Stimulated activated CD4-positive, alpha-beta T cell treated with anti-CD3 and anti-CD28 coated beads, Interleukin-12 subunit alpha, Interleukin-12 subunit beta, amount 100 ng/mL, for 48 hours (primary cell): ENCODE measurements at regions not wholly inside any gene's neighbourhood (a gene's known extent, or its start where the extent isn't known, plus 50 kb on each side); places are given as distances from the start of the nearest gene placed in this dataset.
A peak's percentile ranks its signal among the peaks of the same experiment; 100 is the strongest.
"Not testable (repeated sequence)": the region's sequence is repeated elsewhere in the genome, so short reads cannot be mapped to it uniquely, and the experiment has no call there.

Experiments used
- DNase-seq, 3 donors: peaks; one replicate each; pipeline ENCODE4 v3.0.0-alpha.2; 2020; ENCODE audit warnings: low read depth in 2 of 3, low spot score in 1 of 3

DNA sequence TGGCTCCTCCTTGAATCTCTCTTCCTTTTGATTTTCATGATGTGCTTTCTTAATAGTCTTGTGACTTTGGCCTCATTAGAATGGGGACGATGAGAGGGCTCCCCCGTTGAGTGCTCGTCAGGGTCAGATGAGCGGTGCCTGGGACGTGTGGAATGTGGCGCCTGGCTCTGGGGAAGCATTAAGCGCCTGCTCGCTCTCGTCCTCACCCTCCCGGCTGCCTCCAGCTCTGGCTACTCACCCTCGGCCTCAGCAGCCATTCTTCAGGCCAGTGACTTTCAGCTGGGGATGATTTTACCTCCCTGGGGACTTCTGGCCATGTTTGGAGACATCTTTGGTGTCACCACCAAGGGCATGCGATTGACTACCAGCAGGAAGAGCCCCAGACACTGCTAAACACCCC, 69.7 kb downstream of the RPS6KA4 start:
- no peak for DNase-seq

DNA sequence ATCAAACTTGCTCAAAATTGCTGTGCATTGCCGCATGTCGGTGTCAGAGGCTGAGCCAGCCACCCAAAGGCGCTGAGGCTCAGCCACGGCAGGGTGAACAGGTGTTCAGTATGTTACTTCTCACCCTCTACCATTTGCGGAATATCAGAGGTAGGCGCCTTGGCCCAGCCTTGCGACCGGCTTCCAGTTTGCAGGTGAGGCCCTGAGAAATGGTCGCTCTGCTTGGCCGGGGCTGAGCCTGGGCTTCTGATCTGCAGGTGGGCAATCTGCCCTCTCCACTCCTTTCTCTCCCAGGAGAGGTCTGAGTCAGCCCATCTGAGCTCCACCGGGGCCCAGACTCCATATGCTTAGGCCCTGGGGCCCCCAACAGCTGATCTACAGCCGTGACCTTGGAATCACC, 71.0 kb downstream of the RPS6KA4 start:
- no peak for DNase-seq

DNA sequence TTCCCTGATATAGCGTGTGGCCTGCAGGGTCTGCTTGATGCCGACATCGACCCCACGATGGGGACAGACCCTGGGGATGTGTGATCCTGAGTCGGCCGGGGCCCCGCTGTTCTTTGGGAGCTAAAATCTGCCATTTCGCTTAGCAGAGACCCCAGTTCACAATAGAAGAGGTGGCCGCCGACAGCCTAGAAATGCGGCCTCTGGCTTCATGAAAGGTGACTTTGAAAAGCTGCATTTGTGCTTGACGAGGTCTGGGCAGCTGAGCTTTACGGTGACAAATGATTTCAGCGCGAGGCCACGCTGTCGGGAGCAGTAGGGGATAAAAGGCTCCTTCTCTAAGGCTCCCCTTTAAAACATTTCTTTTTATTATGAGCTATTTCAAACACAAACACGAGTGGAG, 71.7 kb downstream of the RPS6KA4 start:
- DNase-seq: no peak

DNA sequence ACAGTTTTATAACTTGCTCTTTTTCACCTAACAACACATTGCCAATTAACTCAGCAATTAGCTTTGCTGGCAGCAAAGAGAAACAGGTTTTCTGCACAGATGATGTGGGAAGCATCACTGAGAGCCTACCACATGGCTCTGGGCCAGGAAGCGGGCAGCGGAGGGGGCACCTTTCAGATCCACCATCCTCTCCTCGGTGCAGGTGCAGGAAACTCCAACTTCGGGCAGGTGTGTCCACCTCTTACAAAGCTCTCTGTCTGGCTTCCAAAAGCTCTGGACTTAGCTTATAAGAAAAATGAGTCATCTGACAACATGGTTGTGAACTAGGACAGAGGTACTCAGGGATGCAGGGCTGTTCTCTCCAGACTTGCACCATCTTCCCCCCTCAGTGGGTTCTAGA, 77.0 kb downstream of the RPS6KA4 start:
- no peak for DNase-seq

DNA sequence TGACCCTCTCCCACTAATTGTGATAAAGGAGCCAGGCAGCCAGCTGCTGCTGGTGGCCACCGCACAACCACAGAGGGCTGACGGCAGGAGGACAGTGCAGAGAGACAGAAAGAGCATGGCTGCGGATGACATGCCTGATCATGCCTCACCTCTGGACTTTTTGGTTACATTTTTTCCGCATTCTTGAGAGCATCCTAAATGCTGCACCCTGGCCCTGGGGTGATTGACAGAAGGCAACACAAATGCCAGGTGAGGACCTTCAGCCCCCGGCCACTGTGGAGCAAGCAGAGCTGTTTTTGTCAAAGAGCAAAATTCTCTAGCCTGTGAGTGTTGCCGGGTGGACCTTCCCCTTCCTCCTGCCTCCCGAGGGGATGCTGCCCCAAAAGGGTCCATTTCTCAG, 78.5 kb downstream of the RPS6KA4 start:
- no peak for DNase-seq

DNA sequence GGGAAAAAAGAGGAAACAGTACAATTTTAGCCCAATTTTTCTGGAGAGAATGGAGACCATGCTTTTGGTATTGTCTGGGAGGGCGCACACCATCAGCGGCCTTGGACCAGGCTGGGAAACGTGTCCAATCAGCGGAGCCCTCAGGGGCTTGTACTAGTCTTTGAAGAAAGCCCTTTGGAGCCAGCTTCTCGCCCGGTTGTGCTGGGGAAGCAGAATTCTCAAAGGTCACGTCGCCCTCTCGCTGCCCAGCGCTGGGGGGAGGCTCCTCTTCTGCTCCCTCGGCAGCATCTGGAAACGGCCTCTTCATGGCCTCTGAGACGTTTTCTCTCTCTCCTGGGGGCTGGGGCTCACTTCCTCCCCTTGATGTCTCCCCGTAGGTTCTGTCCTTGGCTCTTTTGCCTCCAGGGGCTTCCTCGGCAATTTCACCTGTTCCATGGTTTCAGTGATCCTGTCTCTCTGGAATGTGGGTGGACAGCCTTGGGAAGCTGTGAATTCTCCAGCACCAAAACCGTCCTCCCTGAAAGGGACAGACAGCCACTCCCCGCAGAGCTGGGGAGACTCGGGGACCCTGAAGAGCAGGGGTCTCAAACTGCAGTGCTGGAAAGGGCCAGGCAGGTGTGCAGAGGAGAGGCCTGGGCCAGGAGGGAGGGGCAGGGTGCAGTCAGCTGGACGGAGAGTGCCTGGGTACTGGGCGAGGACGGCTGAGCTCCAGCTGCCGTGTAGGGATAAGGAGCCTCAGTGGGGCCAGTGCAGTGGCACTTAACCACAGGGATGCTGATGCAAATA, 80.2 kb downstream of the RPS6KA4 start:
- no peak for DNase-seq

DNA sequence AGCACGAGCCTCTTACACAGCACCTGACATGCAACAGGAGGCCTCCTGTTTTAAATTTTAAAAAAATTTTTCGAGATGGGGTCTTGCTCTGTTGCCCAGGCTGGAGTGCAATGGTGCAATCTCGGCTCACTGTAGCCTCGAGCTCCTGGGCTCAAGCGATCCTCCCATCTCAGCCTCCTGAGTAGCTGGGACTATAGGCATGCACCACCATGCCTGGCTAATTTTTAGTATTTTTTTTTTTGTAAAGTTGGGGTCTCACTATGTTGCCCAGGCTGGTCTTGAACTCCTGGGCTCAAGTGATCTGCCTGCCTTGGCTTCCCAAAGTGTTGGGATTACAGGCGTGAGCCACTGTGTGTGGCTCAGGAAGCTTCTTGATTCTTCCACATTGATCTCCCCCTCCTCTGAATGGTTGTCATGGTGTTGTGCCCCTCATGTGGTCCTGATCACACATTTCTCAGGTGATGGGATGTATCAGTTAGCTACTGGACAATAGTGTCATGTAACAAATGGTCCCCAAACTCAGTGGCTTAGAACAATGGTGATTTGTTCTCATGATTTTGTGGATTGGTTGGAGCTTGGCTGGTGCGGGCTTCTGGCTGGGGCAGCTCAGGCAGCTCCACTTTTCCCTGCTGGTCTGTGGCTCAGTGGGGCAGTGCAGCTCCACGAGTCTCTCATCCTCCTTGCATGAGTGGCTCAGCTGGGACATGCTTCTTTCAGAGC, 81.0 kb downstream of the RPS6KA4 start:
- not testable (repeated sequence) for DNase-seq

DNA sequence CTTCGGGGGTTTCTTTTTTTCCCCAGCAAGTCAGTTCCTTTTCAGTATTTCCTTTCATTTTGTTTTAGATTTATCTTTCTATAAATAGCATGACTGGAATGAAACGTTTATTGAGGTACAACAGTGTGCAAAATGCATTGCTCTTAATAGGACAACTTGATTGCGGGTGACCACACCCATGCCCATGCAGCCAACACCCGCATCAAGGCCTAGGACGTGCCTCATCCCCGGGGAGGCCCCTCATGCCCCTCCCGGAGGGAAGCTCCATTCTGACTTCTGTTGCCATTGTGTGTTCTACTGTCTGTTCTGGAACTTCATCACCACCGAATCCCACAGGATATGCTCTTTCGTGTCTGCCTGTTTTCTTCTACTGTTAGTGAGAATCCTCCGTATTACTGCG, 82.2 kb downstream of the RPS6KA4 start:
- no peak for DNase-seq

DNA sequence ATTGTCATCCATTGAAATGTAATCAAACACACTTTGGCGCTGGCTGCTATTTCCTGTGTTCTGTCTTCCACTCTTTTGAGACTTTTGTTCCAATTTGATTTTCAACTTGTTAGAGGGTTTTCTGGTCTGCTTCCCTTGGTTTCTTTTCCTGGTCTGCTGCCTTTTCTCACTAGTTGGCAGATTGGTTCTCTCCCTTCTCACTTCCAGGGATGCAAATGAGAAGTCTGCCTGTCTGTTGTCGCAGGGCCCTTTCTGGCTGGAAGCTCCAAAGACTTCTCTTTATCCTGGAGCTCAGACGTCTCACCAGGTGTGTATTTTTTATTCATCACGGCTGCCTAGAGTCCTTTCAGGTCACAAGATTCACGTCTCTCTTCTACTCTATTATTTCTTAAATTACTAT, 84.0 kb downstream of the RPS6KA4 start:
- DNase-seq: no peak

DNA sequence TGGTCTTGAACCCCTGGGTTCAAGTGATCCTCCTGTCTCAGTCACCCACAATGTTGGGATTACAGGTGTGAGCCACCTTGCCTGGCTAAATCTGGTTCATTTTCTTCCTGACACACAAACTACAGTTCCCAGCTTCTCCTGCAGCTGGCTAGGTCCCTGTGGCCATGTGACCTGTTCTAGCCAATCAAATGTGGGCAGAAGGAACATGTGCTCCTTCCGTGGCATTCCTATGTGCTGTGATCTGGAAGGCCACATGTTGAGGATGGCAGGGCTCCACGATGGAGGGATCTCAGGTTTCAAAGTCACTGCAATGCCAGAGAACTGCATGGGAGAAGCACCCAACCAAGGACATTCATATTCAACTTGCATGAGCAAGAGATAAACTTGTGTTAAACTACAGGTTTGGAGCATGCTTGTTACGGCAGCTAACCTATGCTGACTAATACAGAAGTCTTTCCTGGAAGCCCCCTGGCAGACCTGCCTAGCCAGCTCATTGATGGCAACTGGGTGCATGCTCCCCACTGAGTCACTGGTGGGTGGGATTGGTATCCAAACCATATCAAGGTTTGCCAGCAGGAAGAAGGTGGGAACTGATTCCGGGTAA, 86.0 kb downstream of the RPS6KA4 start:
- no peak for DNase-seq

DNA sequence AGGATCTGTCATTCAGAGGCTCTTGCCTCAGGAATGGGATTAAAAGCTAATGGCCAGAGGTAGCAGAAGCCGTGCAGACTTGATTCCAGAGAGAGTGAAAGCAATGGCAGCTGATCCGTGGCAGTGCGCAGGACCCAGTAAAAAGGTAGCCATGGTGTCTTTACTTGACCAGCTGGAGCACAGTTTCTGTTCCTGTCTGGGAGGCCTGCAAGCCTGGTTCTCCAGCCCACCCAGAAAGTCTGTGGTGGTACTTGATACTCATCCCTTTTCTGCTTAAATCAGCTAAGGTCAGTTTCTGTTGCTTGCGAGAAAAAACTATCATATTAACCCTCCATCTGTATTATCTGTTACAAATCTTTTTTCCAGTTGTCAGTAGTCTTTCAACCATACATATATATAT, 86.7 kb downstream of the RPS6KA4 start:
- DNase-seq: no peak

DNA sequence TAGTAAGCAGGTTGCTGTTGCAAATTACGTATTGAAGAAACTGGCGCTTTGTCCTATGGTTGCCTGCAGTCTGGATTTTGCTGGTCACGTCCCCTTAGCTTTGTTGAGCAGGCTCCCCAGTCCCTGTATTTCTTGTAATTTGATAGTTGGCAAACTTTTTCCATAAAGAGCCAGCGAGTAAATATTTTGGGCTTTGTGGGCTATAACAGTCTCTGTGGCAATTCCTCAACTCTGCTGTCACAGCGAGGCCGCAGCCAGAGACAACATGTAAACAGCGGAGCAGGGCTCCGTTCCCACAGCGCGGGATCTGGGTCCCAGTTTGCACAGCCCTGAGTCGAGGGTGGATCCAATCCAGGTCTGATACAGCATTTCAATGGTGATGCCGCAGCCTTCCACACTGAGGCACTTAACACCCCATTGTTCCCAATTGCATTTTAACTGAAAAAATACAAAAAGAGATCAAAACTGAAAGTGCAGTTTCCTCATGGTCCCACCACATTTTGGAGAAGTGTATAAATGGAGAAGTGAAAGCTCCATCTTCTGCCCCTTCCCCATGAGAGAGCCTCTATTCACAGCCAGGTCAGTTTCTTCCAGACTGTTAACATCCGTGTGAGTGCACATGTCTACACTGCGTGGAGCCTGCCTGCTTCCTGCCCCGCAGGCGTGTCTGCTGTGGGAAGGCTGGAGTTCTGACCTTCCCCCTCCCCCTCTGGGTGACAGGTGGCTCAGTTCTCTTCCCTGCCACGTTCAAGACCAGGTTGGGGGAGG, 89.1 kb downstream of the RPS6KA4 start:
- DNase-seq: no peak

DNA sequence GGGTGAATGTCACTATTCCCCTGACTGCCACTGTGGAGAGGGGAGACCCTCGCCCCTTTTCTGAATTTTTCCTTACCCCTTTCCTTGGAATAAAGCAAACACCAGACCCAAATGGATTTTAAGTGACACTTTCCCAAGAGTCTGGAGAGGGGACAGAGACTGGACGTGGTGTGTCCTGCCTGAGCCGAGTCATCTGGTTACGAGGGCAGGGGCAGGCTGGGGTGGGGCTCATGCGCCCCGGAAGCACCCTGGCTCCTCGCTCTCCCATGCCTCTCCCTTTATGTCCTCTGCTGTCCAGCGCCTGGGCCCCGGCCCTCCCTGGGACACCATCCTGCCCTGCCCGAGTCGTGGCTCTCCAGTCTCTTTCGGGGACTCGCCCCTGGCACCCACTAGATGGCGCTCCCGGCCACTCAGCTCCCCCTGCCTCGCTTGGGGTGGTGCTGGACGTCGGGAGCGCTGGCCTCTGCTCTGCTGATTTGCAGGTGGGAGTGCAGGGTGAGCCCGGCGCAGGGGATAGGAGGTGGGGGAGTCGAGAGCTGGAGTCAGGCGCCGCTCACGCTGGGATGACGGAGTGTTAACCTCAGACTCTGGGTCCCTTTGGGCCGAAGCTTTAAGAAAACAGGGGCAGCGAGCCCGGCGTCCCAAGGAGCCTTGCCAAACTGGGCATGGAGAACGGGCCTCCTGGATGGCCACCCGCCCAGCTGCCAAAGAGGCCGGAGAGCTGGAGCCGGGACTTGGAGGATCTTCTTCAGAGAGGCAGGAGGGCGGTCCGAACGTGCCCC, 89.8 kb downstream of the RPS6KA4 start:
- DNase-seq: peak; percentile 59 to 68 (median 66)

DNA sequence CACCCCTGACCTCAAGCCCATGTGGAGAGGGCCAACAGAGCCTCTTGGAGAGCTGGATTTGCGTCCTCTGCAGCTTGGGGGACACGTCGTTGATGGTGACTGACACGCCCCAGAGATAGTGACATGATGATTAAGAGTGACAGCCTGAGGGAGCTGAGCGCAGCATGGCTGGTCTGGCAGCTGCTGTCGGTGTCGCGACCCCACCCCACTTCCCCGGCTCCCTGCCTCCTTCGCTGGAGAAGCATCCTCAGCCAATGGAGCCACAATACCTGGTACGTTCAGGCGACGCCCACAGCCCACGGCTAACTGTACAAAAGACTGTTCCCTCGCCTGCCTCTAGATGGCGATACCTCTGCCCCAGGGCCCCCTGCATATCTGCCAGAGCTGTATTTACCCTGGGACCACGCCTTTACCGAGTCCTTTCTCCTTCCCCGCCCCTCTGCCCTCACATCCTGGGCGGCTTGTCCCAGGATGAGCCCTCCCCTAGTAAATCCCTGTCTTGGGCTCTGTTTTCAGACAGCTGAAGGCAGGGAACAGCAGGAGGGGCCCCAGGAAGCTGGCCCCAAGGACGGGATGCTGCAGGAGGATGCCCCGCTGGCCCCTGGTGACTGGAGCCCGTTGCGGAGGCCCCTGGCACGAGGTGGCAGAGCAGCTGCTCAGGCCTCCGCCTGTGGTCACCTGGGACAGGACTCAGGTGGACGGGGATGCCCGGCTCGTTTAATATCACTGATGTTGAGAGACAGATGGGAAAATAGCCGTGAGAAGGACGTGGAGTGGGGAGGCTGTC, 90.6 kb downstream of the RPS6KA4 start:
- peak; percentile 61 to 72 (median 65) for DNase-seq

DNA sequence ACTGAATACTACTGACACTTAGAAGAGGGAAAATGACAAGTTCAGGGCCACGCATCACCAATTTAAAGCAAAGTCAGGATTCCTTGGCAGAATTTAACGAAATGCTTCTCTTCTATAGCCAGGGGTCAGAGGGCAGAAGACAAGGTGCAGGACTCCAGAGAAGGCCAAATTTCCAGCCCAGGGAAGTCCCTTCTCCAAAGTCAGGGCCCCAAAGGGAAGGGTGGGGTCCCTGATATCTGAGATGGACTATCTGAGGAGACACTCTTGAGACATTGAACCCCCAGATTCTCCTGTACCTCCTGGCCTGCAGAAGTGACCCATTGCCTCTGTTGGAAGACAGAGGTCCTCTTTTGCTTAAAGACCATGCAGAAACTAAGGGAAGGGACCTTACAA, 91.2 kb downstream of the RPS6KA4 start:
- no peak for DNase-seq

DNA sequence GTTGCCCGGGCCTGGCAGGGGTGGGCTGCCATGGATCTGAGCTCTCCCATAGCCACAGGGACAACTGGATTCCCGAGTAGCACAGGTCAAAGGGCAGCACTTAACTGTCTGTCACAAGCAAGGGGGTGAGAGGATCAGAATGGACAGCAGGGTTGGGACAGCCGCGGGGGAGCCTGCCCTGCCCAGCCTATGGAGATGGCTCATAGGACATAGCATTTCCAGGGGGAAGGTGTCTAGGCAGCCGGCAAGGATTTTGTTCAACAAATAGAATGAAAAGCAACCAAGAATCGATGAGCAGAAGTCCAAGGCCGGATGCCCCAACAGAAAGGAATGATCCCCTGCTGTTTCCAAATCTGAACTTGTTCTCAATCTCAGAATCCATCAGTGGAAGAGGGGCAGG, 92.9 kb downstream of the RPS6KA4 start:
- no peak for DNase-seq

DNA sequence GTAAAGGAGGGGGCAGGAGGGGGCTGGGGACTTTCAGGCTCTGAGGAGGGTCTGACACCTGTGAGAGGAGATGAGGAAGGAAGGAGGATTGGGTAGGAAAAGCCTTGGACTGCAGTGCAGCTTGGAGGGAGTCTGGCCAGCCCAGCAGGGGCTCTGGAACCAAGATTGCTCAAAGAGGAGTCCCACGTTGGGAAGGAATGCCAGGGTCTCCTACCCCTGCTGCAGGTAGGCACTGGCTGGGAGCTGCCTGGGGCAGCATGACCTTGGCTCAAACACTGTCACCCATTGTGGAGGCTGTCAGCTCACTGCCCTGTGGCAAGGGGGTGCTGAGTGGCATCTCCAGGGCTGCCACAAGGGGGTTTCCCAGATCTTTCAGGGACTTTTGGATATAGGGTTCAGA, 94.5 kb downstream of the RPS6KA4 start:
- DNase-seq: no peak

DNA sequence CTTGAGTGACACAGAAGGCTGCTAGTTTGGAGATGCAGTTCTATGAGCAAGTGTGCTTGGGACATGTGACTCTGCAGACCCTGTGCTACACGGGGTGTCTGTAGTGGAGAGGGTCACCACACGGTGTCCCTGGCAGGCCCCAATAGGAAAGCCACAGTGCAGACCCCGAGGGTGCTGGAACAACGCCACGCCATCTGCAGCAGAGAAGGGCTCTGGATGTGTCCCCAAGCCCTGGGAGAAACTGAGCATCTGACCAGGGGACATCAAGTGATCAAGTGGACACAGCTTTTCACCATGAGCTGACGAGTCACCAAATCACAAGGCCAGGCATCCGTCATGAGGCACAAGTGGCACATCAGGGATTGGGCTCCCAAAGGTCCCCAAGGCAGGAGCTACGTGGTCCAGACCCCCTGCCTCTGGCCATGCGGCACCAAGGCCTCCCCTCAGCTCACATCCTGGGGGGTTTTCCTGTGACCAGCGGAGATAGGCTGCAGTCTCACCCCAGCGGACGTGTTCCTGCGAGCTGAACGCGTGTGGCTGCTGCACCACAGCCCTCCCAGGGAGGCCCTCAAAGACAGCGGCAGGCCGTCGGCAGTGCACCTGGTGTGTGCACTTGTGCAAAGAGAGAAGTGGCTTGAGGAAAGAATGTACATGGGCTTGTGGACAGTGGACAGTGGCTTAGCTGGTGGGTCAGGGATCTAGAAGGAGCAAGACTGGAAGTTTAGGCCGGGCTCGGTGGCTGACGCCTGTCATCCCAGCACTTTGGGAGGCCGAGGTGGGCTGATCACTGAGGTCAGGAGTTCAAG, 96.7 kb downstream of the RPS6KA4 start:
- no peak for DNase-seq
